Thoracic aorta (tissue), 2 donors: ENCODE measurements at regions not wholly inside any gene's neighbourhood (a gene's known extent, or its start where the extent isn't known, plus 50 kb on each side); places are given as distances from the start of the nearest gene placed in this dataset.
"Not testable (repeated sequence)": the region's sequence is repeated elsewhere in the genome, so short reads cannot be mapped to it uniquely, and the experiment has no call there.

Experiments
- ATAC-seq: fragments of 150-250 bp; one replicate; pipeline ENCODE4 v1.8.0; 2017; ENCODE audit warnings: low read depth; ENCODE audit not compliant: insufficient number of reproducible peaks, low FRiP score
- DNase-seq: peaks from one replicate; pipeline ENCODE4 v3.0.0-alpha.2; 2020; ENCODE audit warnings: low spot score
- H3K27ac ChIP-seq, 2 donors: fragments of 200-600 bp; sonication (generic); 1 replicate in 1 of 2; 2 replicates in 1 of 2; pipeline ENCODE4 v1.5.1; 2016; ENCODE audit warnings: mild to moderate bottlenecking in 2 of 2, moderate library complexity in 2 of 2
- H3K27me3 ChIP-seq: fragments of 200-600 bp; sonication (generic); replicated peaks from 2 replicates; pipeline ENCODE4 v1.6.0; 2016; ENCODE audit warnings: mild to moderate bottlenecking; ENCODE audit not compliant: insufficient read depth
- H3K36me3 ChIP-seq: fragments of 200-600 bp; sonication (generic); one replicate; pipeline ENCODE4 v1.5.1; 2016
- H3K4me1 ChIP-seq, 2 donors: fragments of 200-600 bp; sonication (generic); 1 replicate in 1 of 2; 2 replicates in 1 of 2; pipeline versions ENCODE4 v1.5.1 to v1.6.0; 2016; ENCODE audit warnings: low read depth in 2 of 2, mild to moderate bottlenecking in 1 of 2; ENCODE audit not compliant: control insufficient read depth in 1 of 2
- H3K4me3 ChIP-seq: fragments of 200-600 bp; sonication (generic); 2 replicates; pipeline ENCODE4 v1.5.1; 2016; ENCODE audit warnings: mild to moderate bottlenecking
- H3K9me3 ChIP-seq: fragments of 200-600 bp; sonication (generic); 2 replicates; pipeline ENCODE4 v1.5.1; 2016
- CTCF ChIP-seq: fragments of 200-600 bp; sonication (generic); IDR thresholded peaks from one replicate; pipeline ENCODE4 v1.5.1; 2019; ENCODE audit warnings: antibody characterized with exemption

- H3K9me3 ChIP-seq = no peaks in the 10 kb centered on the region
- H3K4me3 ChIP-seq = no peak overlapping the region
- peak overlapping the region in 1 of 2 donors; percentile 35 for H3K27ac ChIP-seq
- H3K4me1 ChIP-seq = peaks cover 11 to 14% of the 10 kb centered on the region in 2 donors
- ATAC-seq (no peak), DNase-seq (no peak)
- no peak for TF ChIP-seq CTCF
- H3K36me3 ChIP-seq = no peaks in the 10 kb centered on the region
- H3K27me3 ChIP-seq = no peaks in the 10 kb centered on the region
These were observed 338.2 kb upstream of the TNRC6C start for GRCh38 chr17:77620282-77620681.

GRCh38 chr17:77622084-77622483 lies 336.4 kb upstream of the TNRC6C start:
- H3K4me3 ChIP-seq, DNase-seq, H3K27ac ChIP-seq, H3K36me3 ChIP-seq, H3K4me1 ChIP-seq, H3K27me3 ChIP-seq, ATAC-seq, H3K9me3 ChIP-seq: not testable (repeated sequence)

GRCh38 chr17:77622647-77623046 lies 335.9 kb upstream of the TNRC6C start:
- ATAC-seq = no peak
- no peak for TF ChIP-seq CTCF

DNA sequence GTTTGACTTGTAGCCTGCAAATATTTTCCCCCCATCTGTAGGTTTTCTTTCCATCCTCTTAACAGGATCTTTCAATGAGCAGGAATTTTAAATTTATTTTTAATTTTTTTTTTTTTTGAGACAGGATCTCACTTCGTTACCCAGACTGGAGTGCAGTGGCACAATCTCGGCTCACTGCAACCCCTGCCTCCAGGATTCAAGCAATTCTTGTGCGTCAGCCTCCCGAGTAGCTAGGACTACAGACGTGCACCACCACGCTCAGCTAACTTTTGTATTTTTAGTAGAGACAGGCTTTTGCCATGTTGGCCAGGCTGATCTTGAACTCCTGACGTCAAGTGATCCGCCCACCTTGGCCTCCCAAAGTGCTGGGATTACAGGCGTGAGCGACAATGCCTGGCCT lies 335.2 kb upstream of the TNRC6C start:
- ATAC-seq, H3K27me3 ChIP-seq, H3K9me3 ChIP-seq, H3K4me1 ChIP-seq, H3K36me3 ChIP-seq, DNase-seq, H3K4me3 ChIP-seq, H3K27ac ChIP-seq: not testable (repeated sequence)

More at GRCh38 chr17:77622647-77623046, 335.9 kb upstream of the TNRC6C start:
- H3K4me1 ChIP-seq = no peaks in the 10 kb centered on the region
- no peaks in the 10 kb centered on the region for H3K36me3 ChIP-seq
- H3K9me3 ChIP-seq = no peaks in the 10 kb centered on the region
- no peak overlapping the region for H3K4me3 ChIP-seq
- no peaks in the 10 kb centered on the region for H3K27me3 ChIP-seq
- no peak for DNase-seq
- H3K27ac ChIP-seq = no peak overlapping the region

- Histone ChIP-seq H3K27me3 (no peaks in the 10 kb centered on the region), H3K4me1 (no peaks in the 10 kb centered on the region), H3K9me3 (no peaks in the 10 kb centered on the region), H3K27ac (no peak overlapping the region), H3K36me3 (no peaks in the 10 kb centered on the region), H3K4me3 (no peak overlapping the region)
- ATAC-seq (no peak), DNase-seq (no peak)
- no peak for TF ChIP-seq CTCF
These were observed 330.5 kb upstream of the TNRC6C start for GRCh38 chr17:77628035-77628434.

DNA sequence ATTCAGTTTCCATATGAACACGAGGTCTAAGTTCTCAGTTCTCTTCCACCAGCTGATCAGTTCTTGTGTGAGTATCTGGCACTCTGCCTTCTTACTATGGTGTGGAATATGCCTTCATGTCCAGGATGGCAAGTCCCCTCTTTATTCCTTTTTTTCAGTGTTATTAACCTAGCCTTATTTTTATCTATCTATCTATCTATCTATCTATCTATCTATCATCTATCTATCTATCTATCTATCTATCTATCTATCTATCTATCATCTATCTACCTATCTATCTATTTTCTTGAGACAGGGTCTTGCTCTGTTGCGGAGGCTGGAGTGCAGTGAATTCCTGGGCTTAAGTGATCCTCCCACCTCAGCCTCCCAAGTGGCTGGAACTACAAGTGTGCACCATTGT lies 329.2 kb upstream of the TNRC6C start:
- ATAC-seq, H3K36me3 ChIP-seq, H3K4me3 ChIP-seq, H3K9me3 ChIP-seq, H3K27me3 ChIP-seq, DNase-seq, H3K27ac ChIP-seq, H3K4me1 ChIP-seq: not testable (repeated sequence)

DNA sequence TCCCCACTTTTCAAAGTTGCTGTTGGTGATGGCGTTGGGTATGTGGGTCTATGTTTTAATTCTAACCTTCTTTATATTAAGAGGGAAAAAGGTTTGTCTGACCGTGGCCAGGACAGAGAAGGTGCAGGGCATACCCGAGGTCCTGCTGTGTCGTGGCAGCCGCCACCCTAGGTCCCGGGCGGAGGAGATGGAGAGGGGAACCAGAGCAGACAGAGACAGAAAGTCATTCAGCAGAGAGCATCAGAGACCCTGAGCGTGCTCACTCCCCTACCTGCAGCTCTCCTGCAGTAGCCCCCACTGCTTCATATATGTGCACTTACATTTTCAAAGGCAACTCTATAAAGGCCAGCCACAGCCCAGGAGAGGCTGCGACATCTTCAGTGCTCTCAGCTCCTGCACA lies 327.2 kb upstream of the TNRC6C start:
- Histone ChIP-seq H3K27ac (no peak overlapping the region), H3K36me3 (no peaks in the 10 kb centered on the region), H3K4me1 (no peaks in the 10 kb centered on the region), H3K4me3 (no peak overlapping the region), H3K9me3 (no peaks in the 10 kb centered on the region), H3K27me3 (no peaks in the 10 kb centered on the region)
- DNase-seq = no peak
- TF ChIP-seq CTCF = no peak
- no peak for ATAC-seq
